SKM-1 treated with dmso at 0.1 percent for 144 hours (cell line): ENCODE measurements at regions not wholly inside any gene's neighbourhood (a gene's known extent, or its start where the extent isn't known, plus 50 kb on each side); places are given as distances from the start of the nearest gene placed in this dataset.

Experiments used
- DNase-seq: peaks from one replicate; lab custom pipeline; 2025; ENCODE audit not compliant: unreplicated experiment; lab: John Stamatoyannopoulos, UW

DNA sequence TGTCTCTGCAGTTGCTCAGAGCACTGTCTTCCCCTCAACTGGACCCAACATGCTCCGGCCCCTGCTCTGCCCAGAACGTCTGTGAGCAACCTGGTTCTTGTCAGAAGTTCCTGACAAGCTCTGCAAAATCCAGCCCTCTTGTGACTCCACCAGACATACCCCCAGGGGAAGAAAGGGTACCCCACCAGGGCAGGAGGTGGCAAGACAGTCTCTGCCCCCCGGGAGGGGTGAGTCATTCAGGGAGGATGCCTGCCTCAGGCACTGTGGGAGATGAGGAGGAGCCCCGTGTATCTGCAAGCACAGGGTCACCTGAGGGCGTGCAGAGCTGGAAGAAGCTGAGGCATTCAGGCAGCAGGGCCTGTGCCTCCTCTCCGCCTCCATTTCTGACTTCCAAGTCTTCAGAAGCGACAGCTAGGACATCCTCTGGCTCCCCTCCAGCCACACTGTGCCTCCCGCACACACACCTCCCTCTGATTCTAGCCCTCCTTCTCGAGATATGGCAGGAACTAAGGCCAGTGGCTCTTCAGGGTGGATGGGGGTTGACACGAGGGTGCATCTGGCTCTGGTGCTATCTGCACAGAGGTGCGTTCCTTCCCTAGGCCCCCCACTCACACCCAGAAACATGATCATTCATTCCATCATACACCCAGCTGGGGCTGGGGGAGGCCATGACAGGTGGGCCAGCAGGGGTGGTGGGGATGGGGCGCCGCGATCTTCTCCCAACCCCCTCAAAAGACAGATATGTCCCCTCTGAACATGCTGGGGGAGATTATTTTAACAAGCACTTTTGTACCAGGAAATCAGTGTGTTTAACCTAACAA is 222.2 kb downstream of the CYP26B1 start:
- no peak for DNase-seq

DNA sequence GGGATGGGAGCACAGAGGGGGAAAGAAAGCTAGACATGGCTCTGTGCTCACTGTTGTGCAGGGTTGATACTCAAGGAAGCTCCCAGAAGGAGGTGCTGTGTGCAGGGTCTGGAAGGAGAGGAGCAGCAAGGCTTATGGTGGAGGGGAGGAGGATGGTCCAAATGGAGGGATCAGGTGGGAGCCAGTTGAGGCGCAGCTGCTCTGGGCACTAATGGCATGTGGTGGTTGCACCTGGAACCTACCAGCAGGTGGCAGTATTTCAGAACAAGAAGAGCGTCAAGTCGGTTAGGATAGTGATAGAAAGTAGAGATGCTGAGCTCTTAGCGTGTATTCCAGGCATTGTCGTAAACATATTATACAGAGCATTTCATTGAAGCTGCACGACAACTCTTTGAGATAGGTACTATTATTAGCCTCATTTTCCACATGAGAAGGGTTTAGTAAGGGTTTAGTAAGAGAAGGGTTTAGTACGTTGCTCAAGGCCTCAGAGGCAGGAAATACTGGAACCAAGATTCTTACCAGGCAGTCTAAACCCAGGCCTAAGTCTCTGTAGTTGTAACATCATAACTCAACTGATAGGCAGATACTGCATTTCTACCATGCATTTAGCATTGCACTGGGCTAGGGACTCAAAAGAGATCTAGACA is 223.7 kb downstream of the CYP26B1 start:
- DNase-seq: peak; percentile 67

DNA sequence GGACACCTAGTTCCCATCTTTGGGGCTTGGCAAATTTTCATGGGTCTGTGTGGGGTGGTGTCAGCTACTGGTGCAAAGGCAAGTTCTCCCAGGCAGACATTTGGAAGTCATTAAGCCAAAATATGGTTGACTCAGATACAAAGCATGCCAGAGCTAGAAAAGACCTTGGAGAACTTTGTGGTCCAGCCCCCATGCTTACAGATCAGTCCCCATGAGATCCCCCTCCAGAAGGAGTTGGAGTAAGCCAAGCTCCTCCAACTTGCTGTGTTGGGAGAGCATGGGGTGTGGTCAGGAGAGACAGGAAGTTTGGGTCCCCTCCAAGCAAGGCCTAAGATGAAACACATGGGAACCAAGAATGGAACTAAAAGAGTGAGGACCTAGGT is 224.5 kb downstream of the CYP26B1 start:
- DNase-seq: no peak

DNA sequence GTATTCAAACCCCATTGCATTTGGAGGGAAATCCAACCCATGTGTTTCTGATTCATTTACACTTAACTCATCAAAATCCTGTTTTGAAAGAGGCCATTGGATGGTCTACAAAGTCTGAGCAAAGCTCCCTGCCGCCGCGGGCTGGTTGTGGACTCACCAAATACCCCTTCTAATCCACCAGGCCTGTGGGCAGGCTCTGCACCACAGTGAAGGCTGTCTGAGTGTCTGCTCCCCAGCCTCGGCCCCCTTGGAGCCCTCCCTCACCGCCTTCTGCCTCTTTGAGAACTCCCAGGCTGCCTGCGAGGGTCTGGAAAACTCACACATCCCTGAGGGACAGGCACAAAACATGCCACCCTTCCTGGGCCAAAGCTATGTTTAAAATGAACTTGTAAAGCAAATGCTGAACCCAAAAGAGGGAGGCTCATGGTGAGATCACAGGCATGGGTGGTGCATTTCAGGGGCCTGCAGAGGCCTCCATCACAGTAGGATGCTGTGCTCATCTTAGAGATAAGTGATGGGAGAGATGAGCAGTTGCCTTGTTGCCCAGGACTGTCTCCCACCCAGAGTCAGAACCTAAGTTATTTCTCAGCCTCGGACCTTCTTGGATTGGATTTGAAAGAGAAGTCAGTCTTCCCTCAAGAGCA is 225.0 kb downstream of the CYP26B1 start:
- no peak for DNase-seq

DNA sequence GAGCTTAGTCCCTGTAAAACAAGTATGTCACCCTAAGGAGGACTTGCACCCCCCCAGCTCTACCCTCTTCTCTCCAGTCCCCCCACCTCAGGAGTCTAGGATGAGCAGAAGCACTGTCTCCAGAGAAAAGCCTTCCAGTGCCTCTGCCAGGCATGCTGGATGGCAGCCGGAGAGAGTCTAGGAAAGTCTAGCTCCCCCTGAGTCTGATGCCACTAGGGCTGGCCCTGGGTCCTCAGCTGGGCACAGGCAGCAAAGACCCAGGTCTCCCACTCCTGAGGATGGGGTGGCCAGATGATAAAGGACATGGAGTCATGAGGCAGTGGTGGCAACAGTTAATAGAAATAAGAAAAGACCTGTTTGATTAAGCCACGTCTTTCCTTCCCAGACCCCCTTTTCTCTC is 225.6 kb downstream of the CYP26B1 start:
- DNase-seq: no peak

DNA sequence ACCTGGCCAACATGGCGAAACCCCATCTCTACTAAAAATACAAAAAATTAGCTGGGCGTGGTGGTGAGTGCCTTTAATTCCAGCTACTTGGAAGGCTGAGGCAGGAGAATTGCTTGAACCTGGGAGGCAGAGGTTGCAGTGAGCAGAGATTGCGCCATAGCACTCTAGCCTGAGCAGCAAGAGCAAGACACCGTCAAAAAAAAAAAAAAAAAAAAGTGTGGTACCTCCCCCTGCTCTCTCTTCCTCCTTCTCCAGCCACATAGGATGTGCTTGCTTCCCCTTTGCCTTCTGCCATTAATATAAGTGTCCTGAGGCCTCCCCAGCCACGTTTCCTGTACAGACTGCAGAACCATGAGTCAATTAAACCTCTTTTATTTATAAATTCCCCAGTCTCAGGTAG is 226.8 kb downstream of the CYP26B1 start:
- peak; percentile 92 for DNase-seq

DNA sequence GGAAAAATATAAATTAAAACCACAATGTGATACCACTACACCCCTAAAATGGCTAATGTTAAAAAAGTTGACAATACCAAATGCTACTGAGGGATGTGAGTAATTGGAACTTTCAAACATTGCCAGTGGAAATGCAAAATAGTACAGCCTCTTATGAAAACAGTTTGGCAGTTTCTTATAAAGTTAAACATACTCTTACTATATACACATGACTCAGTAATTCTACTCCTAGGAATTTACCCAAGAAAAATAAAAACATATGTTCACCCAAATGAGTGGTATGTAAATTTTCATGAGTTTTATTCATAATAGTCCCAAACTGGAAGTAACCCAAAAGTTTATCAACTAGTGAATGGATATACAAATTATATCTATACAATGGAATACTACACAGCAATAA is 228.0 kb downstream of the CYP26B1 start:
- no peak for DNase-seq

DNA sequence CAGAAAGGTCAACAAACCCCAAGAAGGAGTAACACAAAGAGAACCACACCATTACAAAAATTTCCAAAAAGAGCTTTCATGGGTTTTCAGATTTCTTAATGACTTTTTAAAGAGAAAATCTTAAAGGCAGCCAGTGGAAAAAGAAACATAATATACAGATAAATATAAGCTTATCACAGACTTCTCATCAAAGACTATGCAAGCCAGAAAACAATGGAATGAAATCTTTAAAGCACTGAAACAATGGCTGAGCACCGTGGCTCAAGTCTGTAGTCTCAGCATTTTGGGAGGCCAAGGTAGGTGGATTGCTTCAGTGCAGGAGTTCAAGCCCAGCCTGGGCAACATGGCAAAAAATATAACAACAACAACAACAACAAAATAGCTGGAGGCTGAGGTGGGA is 237.4 kb downstream of the CYP26B1 start:
- DNase-seq: no peak

DNA sequence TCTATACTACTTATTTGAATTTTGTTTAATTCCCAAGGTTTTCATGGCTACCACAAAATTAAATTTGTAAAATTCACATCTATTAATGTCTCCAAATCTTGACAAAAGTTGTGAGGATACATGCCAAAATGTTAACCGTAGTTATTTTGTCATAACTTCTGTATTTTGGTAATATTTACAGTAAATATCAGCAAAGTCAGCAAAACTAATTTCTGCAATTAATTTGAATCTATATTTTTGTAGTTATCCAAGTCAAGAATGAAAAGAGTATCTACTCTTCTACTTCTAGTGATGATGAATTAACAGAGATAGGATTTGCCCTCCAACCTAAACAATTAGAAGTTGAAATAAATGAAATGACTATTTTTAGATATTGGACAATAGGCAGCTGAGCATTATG is 238.9 kb downstream of the CYP26B1 start:
- no peak for DNase-seq

DNA sequence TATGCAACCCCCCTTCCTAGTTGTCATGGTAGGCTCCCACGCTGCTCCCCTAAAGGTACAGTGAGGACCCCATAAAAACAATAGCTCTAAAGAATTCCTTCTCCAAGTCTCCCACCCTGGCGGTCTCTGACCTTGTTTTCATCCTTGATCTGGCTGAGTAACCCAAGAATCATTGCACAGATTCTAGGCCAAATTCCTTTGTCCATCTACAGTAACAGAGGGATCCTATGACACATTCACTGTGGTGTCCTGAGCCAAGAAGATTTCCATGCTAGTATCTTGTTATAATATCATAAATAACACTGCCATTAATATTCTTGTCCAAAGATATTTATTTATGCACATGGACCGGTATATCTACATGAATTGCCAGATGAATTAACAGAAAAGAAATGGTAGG is 240.2 kb downstream of the CYP26B1 start:
- no peak for DNase-seq

DNA sequence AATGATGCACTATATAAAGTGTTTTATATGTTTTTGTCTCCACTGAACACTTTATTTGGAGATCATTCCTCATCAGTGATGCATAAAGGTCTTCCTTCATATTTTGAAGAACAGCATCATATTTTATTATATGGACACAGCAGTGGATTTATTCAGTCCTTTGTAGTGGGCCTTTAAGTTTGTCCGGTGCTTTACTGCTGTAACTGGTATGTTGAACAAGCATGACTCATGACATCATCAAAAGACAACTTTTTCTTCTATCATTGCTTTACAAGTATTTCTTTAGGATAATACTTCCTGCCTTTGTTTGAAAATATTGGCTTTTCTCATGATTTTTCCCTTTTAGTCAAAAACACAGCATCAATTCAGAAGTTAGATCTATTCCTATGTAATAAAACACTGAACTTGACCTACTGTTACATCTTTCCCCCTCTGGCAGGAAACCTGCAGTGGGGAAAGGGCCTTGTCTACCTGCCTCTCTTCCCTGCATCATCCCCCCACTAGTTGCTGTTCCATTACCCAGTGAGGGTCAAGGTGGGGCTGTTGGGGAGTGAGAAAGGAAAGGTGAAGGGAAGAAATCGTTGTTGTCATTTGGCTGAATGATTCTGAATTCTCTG is 241.2 kb downstream of the CYP26B1 start:
- DNase-seq: no peak

DNA sequence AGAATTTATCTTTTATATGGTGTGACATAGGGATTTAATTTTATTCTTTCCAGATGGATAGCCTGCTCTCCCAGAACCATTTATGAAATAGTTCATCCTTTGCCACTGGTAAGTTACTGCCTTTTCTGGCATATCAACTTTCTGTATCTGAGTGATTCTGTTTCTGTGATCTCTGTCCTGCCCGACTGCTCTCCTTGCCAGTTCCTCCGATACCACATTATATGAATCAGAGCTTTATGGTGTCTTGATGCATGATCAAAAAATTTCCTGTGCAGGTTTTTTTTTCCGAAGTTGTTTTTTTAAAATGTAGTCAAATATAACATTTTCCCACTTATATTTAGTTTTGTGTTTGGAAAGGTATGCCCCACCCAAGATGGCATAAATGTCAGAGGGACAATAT is 242.5 kb downstream of the CYP26B1 start:
- no peak for DNase-seq

DNA sequence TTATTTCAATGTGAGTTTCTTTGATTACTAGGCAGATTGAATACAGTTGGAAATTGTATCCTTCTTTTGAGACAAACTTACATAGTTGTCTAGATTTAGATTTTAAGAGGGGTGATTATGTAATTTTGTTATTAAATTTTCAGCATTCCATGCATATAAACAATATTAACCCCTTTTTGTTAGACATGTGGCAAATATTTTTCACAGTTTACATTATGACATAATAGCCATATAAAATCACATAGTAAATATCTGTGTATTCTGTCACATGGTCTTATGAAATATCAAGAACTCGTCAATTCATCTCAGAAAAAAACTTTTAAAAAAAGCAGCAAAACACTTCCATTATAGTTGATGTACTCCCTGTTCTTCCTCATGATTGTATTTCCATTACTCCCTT is 243.8 kb downstream of the CYP26B1 start:
- no peak for DNase-seq

DNA sequence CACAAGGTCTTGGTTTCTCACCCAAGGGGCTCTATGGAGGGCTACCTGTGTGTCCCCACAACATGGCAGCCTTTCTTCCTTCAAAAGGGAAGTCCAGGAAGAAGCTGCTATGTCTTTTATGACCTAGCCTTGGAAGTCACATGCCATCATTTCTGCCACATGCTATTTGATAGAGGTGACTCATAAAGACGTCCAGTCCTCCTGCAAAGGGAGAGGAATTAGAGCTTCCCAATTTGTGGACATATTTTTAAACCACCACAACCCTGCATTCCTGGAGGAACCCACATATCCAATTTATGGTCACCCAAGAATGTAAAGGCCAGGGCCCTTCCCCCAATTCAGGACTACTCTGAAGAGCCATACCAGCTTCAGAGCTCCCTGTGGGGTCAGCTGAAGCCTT is 246.2 kb downstream of the CYP26B1 start:
- no peak for DNase-seq

DNA sequence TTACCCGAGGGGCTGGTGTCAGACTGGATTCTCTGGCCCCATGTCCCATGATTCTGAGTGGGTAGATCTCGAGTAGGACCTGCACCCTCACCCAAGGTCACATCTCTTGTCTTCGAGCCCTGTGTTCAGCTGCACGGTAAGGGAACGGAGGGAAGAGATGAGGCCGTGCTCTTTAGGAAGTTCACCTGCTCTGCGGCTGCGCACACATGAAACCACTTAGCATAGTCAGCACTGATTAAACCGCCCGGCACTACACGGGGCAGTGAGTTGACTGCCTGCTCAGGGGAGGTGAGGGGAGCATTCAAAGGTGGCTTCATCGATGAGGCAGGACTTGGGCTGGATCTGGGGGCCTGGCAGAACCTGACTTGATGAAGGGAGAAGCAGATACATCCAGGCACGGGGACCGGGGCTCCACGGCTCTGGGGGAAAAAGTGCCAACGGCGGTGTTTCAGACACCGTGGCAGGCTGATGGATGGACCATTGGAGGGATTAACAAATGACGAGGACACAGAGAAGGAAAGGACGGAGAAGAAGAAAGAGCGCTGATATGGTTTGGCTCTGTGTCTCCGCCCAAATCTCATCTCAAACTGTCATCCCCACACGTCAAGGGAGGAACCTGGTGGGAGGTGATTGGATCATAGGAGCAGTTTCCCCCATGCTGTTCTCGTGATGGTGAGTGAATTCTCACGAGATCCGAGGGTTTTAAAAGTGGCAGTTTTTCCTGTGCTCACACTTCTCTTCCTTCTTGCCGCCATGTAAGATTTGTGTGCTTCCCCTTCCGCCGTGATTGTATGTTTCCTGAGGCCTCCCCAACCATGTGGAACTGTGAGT is 248.6 kb downstream of the CYP26B1 start:
- no peak for DNase-seq

DNA sequence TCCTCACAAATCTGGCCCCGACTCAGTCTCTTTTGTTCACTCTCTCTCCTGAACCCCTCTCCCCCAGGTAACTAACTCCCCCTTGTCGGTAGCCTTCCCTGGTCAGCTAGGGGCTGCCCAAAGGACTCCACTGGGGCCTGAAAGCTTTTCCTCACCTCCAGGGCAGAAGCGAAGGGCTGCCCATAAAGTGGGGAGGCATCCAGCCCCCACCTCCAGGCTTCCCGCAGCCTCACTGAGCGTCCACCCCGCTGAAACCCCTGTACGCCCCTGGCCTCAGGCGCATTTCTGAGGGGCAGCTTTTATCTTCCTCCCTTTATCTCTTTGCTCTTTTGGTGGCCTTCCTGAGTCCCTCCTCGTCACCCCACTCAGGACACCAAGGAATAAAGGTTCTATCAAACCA is 249.3 kb downstream of the CYP26B1 start:
- no peak for DNase-seq

DNA sequence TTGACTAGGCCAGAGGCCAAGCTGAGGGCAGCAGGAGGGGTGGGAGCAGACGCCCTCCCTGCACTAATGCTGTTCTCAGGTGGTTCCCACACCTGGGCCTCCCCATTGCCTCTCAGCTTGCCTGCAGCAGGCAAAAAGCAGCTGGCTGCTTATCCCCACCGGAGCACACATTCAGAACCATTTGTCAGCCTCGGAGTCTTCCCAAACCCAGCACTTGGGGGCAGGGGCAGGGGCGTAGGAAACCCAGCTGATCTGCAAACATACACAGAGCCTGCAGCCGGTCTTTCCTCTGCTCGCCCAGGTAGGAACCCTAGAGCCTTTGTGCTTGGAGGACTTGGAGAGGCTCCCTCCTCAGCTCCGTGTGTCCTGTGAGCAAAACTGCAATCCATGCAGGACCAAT is 249.8 kb downstream of the CYP26B1 start:
- DNase-seq: no peak

DNA sequence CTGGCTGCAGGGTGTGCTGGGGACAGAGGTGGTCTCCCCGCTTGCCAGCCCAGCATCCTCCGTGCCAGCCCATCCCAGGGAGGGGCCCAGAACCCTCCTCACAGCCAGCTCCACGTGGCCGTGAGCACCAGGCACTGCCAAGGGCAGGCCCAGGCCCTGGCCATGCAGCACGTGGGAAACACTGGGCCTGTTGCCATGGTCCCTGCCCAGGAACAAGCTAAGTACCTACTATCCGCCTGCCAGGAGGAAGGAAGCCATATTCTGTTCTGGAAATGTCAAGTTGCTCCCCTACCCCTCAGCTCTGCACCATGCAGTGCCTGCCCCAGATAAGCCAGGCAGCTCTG is 250.6 kb downstream of the CYP26B1 start:
- DNase-seq: no peak

DNA sequence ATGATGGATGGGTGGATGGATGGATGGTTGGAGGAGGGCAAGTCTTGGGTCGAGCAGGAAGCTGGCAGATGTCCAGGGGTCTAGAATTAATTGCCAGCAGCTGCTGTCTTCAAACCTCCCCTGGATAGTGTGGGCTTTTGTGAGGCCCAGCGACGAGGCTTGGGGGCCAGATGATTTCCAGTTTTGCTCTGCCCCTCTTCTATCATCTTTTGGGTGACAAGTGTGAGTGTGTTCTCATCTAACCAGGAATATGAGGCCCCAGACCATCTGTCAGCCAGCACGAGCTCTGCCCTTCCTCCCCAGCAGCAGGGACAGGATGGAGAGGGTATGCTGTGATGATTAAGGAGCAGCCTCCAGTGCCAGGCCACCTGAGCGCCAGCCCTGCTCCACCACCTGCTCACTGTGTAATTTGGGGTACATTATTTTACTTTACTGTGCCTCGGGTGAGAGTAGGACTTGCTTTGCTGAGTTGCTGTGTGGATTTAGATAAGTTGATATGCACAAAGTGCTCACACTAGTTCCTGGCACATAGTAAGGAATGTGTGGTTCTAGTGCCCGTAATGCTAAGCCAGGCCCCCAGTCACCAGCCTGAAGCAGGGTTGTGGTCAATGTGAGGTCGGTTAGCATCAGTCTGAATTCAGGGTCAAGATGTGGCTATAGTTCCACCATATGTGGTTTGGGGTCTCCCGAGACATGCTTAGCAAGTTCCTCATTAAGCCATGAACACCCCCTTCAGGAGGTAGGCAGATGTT is 251.1 kb downstream of the CYP26B1 start:
- no peak for DNase-seq
